ENCODE measurements at regions not wholly inside any gene's neighbourhood (a gene's known extent, or its start where the extent isn't known, plus 50 kb on each side); places are given as distances from the start of the nearest gene placed in this dataset.

DNA sequence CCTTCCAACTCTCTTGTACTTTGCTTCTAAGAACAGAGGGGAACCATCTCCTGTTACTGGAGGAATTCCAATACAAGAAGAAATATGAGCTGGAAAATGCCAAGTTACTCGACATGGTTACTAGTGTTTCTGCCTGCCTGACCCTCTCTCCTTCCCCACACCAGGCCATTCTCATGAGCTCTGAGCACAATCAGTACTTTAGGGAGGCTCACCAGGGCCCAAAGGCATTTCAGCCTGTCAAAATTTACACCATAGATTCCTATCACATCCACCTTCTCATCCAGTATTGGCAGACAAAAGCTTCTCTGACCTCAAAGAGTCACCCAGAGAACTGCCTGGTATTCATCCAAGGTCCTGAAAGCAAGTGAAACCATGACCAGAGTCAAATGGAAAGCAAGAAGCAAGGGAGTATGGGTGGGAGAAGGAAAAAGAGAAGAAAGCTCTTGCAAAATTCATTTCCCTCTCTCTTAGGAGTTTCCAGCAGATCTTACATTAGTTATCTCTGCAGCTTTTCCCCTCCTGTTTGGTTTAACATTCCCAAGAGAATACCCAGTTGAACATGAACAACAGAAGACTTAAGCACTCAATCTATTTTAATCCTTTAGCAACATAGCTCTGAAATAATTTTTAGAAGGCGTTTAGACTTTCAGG is 58.7 kb upstream of the NCAM1 start:
- H2AFZ ChIP-seq (ENCODE audit: low read length) = no peak overlapping the region
- 76% methylated on average over 2 of the region's 2 CpGs; no CpG with 5 or more reads in 1 of the 2 experiments for WGBS, 2 experiments (ENCODE audit: extremely low coverage in 1 of 2, insufficient coverage in 1 of 2, insufficient read length in 1 of 2, insufficient replicate concordance in 2 of 2, low coverage in 1 of 2, low lambda C conversion rate in 2 of 2, missing lambda C conversion rate in 1 of 2)
- H3K9me3 ChIP-seq (ENCODE audit: insufficient read depth in 2 of 2, low read depth in 1 of 2, low read length in 1 of 2) = no peaks in the 10 kb centered on the region
- no peak overlapping the region for H2AK5ac ChIP-seq (ENCODE audit: low read depth, low read length)
- CTCF ChIA-PET (ENCODE audit: partially characterized antibody) = interaction anchor here (1.0 kb wide), 1 partner anchor 14 kb away, joined by 3 read pairs; no protein-coding TSS in a partner anchor
- no peak overlapping the region for H4K91ac ChIP-seq (replicated peaks; ENCODE audit: insufficient read length, low read length)
- H4K8ac ChIP-seq (ENCODE audit: extremely low read depth, insufficient read depth, low read length) = no peak overlapping the region
- H3K4me3 ChIP-seq (ENCODE audit: extremely low read depth in 1 of 4, insufficient read depth in 2 of 4, low read depth in 3 of 4, low read length in 4 of 4) = no peak overlapping the region
- no peak overlapping the region for H3K56ac ChIP-seq (replicated peaks; ENCODE audit: insufficient read length, low read depth, low read length)
- no peak overlapping the region for H3K18ac ChIP-seq (ENCODE audit: extremely low read depth, low read length)
- no peaks in the 10 kb centered on the region for H3K36me3 ChIP-seq (ENCODE audit: control insufficient read depth in 2 of 4, insufficient read depth in 4 of 4, low read length in 3 of 4)
- H4K20me1 ChIP-seq (replicated peaks in 1 of 2; ENCODE audit: control insufficient read depth in 1 of 2, insufficient read depth in 2 of 2, low read length in 2 of 2) = no peaks in the 10 kb centered on the region
- no peak overlapping the region for H3K4ac ChIP-seq (replicated peaks; ENCODE audit: insufficient read length, low read depth, low read length)
- no peak overlapping the region for H3K27ac ChIP-seq (ENCODE audit: low read depth, low read length)
- H3K23me2 ChIP-seq (ENCODE audit: low read depth, low read length) = no peaks in the 10 kb centered on the region
- no peak overlapping the region for H2BK20ac ChIP-seq (ENCODE audit: low read length)
- H3K79me2 ChIP-seq (ENCODE audit: control insufficient read depth in 1 of 2, insufficient read depth in 2 of 2, low read length in 2 of 2) = no peaks in the 10 kb centered on the region
- no peak overlapping the region for H4K5ac ChIP-seq (ENCODE audit: insufficient read length, low read depth, low read length)
- no peak overlapping the region for H3K23ac ChIP-seq (ENCODE audit: insufficient read length)
- H2BK15ac ChIP-seq (ENCODE audit: low read length) = no peak overlapping the region
- FAIRE-seq (no peak), DNase-seq (ENCODE audit: low read depth in 1 of 2, low spot score in 2 of 2) (no peak)
- no peaks in the 10 kb centered on the region for H3K27me3 ChIP-seq (replicated peaks in 1 of 4; ENCODE audit: control insufficient read depth in 3 of 4, extremely low read depth in 1 of 4, insufficient read depth in 3 of 4, low read length in 3 of 4)
- no peak overlapping the region for H2BK5ac ChIP-seq (ENCODE audit: low read depth, low read length)
- no peak overlapping the region for H3K4me2 ChIP-seq (ENCODE audit: insufficient read depth in 1 of 2, low read depth in 2 of 2, low read length in 2 of 2)
- POLR2A ChIA-PET (ENCODE audit: partially characterized antibody) = interaction anchor here (0.7 kb wide), 1 partner anchor 589 kb away, joined by 3 read pairs; no protein-coding TSS in a partner anchor
- H3K9ac ChIP-seq (replicated peaks in 1 of 4; ENCODE audit: extremely low read depth in 1 of 4, low read depth in 3 of 4, low read length in 3 of 4) = no peak overlapping the region
- no peak overlapping the region for H2BK120ac ChIP-seq (replicated peaks; ENCODE audit: low read depth, low read length)
- no peak overlapping the region for H2BK12ac ChIP-seq (ENCODE audit: low read depth, low read length)
- H3K14ac ChIP-seq (ENCODE audit: insufficient read length) = no peak overlapping the region
- H3K79me1 ChIP-seq (ENCODE audit: low read depth, low read length) = no peaks in the 10 kb centered on the region
- H3K4me1 ChIP-seq (replicated peaks in 1 of 4; ENCODE audit: control insufficient read depth in 3 of 4, insufficient read depth in 4 of 4, low read length in 3 of 4) = no peaks in the 10 kb centered on the region
- no peak for TF ChIP-seq BACH1 (IDR thresholded peaks at IDR 0.05; ENCODE audit: low read length)
- no peak for TF ChIP-seq TAF1 (IDR thresholded peaks at IDR 0.05; ENCODE audit: low read depth, low read length)
- TF ChIP-seq SP4 (IDR thresholded peaks at IDR 0.05; ENCODE audit: low read length) = no peak
- no peak for TF ChIP-seq PHF8 (conservative IDR thresholded peaks at IDR 0.05; ENCODE audit: low read depth, low read length)
- TF ChIP-seq, protein P1, sequence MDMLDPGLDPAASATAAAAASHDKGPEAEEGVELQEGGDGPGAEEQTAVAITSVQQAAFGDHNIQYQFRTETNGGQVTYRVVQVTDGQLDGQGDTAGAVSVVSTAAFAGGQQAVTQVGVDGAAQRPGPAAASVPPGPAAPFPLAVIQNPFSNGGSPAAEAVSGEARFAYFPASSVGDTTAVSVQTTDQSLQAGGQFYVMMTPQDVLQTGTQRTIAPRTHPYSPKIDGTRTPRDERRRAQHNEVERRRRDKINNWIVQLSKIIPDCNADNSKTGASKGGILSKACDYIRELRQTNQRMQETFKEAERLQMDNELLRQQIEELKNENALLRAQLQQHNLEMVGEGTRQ (IDR thresholded peaks at IDR 0.05; ENCODE audit: low read length) = no peak
- no peak for TF ChIP-seq JUN (IDR thresholded peaks at IDR 0.05; ENCODE audit: low read depth, low read length)
- TF ChIP-seq CBX8 (IDR thresholded peaks at IDR 0.05; ENCODE audit: borderline replicate concordance, low read depth, low read length) = no peak
- TF ChIP-seq YY1 (IDR thresholded peaks at IDR 0.05; ENCODE audit: low read depth, low read length) = no peak
- TF ChIP-seq, protein P2, sequence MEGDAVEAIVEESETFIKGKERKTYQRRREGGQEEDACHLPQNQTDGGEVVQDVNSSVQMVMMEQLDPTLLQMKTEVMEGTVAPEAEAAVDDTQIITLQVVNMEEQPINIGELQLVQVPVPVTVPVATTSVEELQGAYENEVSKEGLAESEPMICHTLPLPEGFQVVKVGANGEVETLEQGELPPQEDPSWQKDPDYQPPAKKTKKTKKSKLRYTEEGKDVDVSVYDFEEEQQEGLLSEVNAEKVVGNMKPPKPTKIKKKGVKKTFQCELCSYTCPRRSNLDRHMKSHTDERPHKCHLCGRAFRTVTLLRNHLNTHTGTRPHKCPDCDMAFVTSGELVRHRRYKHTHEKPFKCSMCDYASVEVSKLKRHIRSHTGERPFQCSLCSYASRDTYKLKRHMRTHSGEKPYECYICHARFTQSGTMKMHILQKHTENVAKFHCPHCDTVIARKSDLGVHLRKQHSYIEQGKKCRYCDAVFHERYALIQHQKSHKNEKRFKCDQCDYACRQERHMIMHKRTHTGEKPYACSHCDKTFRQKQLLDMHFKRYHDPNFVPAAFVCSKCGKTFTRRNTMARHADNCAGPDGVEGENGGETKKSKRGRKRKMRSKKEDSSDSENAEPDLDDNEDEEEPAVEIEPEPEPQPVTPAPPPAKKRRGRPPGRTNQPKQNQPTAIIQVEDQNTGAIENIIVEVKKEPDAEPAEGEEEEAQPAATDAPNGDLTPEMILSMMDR (IDR thresholded peaks at IDR 0.05; ENCODE audit: control extremely low read depth in 1 of 3, insufficient read depth in 1 of 3, low read depth in 1 of 3, low read length in 3 of 3) = no peak
- no peak for TF ChIP-seq EP300 (IDR thresholded peaks at IDR 0.05; ENCODE audit: borderline replicate concordance in 1 of 2, low read depth in 2 of 2, low read length in 2 of 2)

Data from H1 (cell line).